Body of pancreas (tissue), 4 donors: ENCODE measurements at regions not wholly inside any gene's neighbourhood (a gene's known extent, or its start where the extent isn't known, plus 50 kb on each side); places are given as distances from the start of the nearest gene placed in this dataset.
A peak's percentile ranks its signal among the peaks of the same experiment; 100 is the strongest.

Experiments
- ATAC-seq: fragments of 150-250 bp; one replicate; pipeline ENCODE4 v1.9.1; 2016
- DNase-seq, 4 donors: peaks; one replicate each; pipeline ENCODE4 v3.0.0-alpha.2; 2019
- H3K27ac ChIP-seq, 4 donors: fragments of 200-600 bp; sonication (generic); 1 replicate in 3 of 4; 2 replicates in 1 of 4; pipeline versions ENCODE4 v1.5.1 to v1.6.1; 2016 to 2019; ENCODE audit warnings: mild to moderate bottlenecking in 1 of 4, mixed read lengths in 1 of 4, moderate library complexity in 1 of 4
- H3K27me3 ChIP-seq, 2 donors: fragments of 200-600 bp; sonication (generic); one replicate each; pipeline ENCODE4 v1.6.0; 2016; ENCODE audit warnings: mild to moderate bottlenecking in 1 of 2
- H3K36me3 ChIP-seq, 2 donors: fragments of 200-600 bp; sonication (generic); replicated peaks in 1 of 2; 2 replicates each; pipeline ENCODE4 v1.5.1; 2016; ENCODE audit warnings: low read depth in 2 of 2; ENCODE audit not compliant: insufficient read depth in 1 of 2
- H3K4me1 ChIP-seq: fragments of 200-600 bp; sonication (generic); one replicate; pipeline ENCODE4 v1.6.0; 2016
- H3K4me3 ChIP-seq, 2 donors: fragments of 200-600 bp; sonication (generic); 1 replicate in 1 of 2; 2 replicates in 1 of 2; pipeline ENCODE4 v1.5.1; 2016 to 2019
- H3K9me3 ChIP-seq, 3 donors: fragments of 200-600 bp; sonication (generic); 1 replicate in 2 of 3; 2 replicates in 1 of 3; pipeline ENCODE4 v1.5.1; 2016
- POLR2A ChIP-seq, 3 donors: fragments of 450-650 bp; IDR thresholded peaks; one replicate each; pipeline ENCODE4 v1.6.1; 2016; ENCODE audit warnings: antibody characterized with exemption in 3 of 3, mild to moderate bottlenecking in 2 of 3
- WGBS, 2 donors: methylation state at CpG; one replicate each; pipeline ENCODE4 v1.1.5; 2017; 5-methylcytosine and 5-hydroxymethylcytosine counted together
- intact Hi-C: fragments of 100-400 bp; cut with DNase I; formaldehyde crosslinking; loops from one replicate; pipeline ENCODE4 v1.15.1; 2023
- TF ChIP-seq, protein P1 (sequence below), 7 experiments: fragments of 450-650 bp in 4 of 7; fragments of 200-600 bp in 3 of 7; sonication (generic) in 3 of 7; IDR thresholded peaks; one replicate each; pipeline ENCODE4 v1.5.1; 2016 to 2019; ENCODE audit warnings: antibody characterized with exemption in 7 of 7

DNA sequence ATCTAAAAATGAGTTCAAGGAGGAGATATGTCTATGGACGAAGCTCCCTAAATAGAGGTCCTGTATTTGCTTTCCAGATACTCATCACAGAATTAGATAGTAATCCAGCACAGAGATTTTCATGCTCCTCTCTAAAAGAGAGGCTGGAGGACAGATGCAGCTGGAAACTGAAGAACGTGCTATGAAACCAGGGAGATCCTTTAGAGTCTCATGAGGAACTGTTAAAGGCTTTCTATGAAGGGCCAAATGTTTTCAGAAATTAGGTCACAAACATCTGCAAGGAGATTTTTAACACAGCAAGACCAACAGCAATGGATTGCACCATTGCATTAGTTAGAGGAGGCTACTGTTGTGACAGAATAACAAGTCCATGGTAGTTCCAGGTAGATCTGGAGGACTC is 95.6 kb upstream of the ARHGAP20 start:
- H3K27me3 ChIP-seq = no peaks in the 10 kb centered on the region
- TF ChIP-seq, protein P1, sequence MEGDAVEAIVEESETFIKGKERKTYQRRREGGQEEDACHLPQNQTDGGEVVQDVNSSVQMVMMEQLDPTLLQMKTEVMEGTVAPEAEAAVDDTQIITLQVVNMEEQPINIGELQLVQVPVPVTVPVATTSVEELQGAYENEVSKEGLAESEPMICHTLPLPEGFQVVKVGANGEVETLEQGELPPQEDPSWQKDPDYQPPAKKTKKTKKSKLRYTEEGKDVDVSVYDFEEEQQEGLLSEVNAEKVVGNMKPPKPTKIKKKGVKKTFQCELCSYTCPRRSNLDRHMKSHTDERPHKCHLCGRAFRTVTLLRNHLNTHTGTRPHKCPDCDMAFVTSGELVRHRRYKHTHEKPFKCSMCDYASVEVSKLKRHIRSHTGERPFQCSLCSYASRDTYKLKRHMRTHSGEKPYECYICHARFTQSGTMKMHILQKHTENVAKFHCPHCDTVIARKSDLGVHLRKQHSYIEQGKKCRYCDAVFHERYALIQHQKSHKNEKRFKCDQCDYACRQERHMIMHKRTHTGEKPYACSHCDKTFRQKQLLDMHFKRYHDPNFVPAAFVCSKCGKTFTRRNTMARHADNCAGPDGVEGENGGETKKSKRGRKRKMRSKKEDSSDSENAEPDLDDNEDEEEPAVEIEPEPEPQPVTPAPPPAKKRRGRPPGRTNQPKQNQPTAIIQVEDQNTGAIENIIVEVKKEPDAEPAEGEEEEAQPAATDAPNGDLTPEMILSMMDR (IDR thresholded peaks at IDR 0.05) = no peak
- WGBS, 2 donors = 55 to 71% methylated on average over 2 of the region's 2 CpGs
- no peaks in the 10 kb centered on the region for H3K9me3 ChIP-seq
- H3K4me3 ChIP-seq = no peak overlapping the region
- H3K4me1 ChIP-seq = no peaks in the 10 kb centered on the region
- no peak for DNase-seq
- no peak overlapping the region for H3K27ac ChIP-seq
- ATAC-seq = no peak
- intact Hi-C loops = no loop called here
- no peaks in the 10 kb centered on the region for H3K36me3 ChIP-seq

DNA sequence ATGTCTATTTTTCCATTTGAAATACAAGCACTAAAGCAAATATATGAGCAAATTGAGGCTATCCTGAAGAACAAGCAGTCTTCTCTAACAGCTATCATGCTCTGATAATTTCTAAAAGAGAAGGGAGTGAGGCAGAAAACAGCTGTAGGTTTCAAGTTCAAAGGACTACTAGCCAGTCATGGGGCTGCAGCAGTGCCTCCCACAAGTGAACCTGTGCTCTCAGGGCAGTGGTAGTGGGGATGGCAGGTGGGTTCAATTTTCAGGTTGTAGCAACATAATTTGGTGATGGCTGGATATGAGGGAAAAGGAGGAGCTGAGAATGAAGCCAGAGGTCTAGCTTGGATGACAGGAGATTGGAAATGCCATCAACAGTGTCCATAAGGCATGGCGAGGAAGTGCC is 93.5 kb upstream of the ARHGAP20 start:
- no peaks in the 10 kb centered on the region for H3K36me3 ChIP-seq
- no peak for DNase-seq

GRCh38 chr11:110802162-110802561 is 89.9 kb upstream of the ARHGAP20 start:
- Histone ChIP-seq H3K27ac (no peak overlapping the region), H3K4me1 (no peaks in the 10 kb centered on the region), H3K27me3 (no peaks in the 10 kb centered on the region), H3K36me3 (no peaks in the 10 kb centered on the region), H3K4me3 (no peak overlapping the region), H3K9me3 (no peaks in the 10 kb centered on the region)
- TF ChIP-seq POLR2A (IDR thresholded peaks at IDR 0.05) = no peak
- TF ChIP-seq, protein P1 (IDR thresholded peaks at IDR 0.05) = no peak
- ATAC-seq = no peak
- 63 to 72% methylated on average over 2 of the region's 2 CpGs for WGBS, 2 donors
- intact Hi-C loops = no loop called here
- DNase-seq = no peak

More for the DNA sequence above, 93.5 kb upstream of the ARHGAP20 start:
- H3K27ac ChIP-seq = no peak overlapping the region
- intact Hi-C loops = no loop called here
- no peak overlapping the region for H3K4me3 ChIP-seq
- ATAC-seq = no peak
- TF ChIP-seq, protein P1 (IDR thresholded peaks at IDR 0.05) = no peak
- TF ChIP-seq POLR2A (IDR thresholded peaks at IDR 0.05) = no peak
- H3K9me3 ChIP-seq = no peaks in the 10 kb centered on the region
- 72 to 75% methylated on average over 1 of the region's 1 CpG for WGBS, 2 donors
- no peaks in the 10 kb centered on the region for H3K27me3 ChIP-seq
- no peaks in the 10 kb centered on the region for H3K4me1 ChIP-seq

DNA sequence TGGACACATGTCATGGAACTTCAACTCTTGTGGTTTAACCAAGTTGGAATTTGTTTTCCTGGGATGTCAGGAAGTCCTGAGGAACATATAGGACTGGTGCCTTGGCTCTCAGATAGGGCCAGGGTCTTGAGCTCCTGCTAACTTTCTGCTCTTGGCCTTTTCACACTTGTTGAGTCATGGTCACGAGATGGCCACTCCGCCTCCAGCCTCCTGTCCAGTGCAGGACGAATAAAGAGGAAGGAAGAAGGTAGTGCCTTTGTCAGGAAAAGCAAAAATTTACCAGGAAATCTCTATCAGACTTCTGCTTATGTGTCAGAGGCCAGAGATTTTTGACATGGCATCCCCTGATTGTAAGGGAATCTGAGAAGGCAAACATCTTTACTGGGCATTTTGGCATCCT is 89.1 kb upstream of the ARHGAP20 start:
- 63 to 66% methylated on average over 3 of the region's 3 CpGs for WGBS, 2 donors
- no peaks in the 10 kb centered on the region for H3K36me3 ChIP-seq
- H3K4me1 ChIP-seq = no peaks in the 10 kb centered on the region
- H3K4me3 ChIP-seq = no peak overlapping the region
- DNase-seq (peak in 1 of 4 donors; percentile 25), ATAC-seq (no peak)
- no peak overlapping the region for H3K27ac ChIP-seq
- no peaks in the 10 kb centered on the region for H3K9me3 ChIP-seq
- TF ChIP-seq POLR2A (IDR thresholded peaks at IDR 0.05) = no peak
- TF ChIP-seq, protein P1 (IDR thresholded peaks at IDR 0.05) = no peak
- intact Hi-C loops = no loop called here
- no peaks in the 10 kb centered on the region for H3K27me3 ChIP-seq

DNA sequence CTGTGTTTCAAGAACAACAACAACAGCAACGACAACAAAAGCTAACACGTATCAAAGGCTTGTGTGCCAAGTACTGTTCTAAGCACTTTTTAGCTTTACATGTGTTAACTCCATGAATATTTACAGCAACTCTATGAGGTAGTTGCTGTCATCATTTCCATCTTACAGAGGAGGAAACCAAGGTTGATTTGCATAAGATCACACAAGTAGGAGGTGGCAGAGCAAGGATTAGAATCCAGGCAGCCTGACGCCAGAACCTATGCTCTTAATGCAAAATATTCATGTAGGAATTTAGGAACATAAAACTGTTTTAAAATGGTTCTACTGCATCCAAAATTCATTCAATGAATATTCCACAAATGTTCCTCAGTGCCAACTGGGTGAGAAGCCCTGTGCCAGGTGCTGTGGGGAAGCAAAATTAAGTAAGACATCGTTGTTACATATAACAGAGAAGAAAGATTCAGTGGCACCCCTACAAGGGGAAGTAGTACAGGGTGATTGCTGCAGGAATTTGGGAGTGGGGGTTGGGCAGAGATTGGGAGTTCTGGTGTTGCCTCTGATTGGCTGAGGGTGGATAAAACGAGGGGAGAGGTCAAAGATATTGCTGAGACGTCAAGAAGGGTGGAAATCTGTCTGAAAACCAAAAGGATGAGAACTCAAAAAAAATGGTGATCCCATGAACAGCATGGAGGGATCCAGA is 86.1 kb upstream of the ARHGAP20 start:
- Histone ChIP-seq H3K4me1 (no peaks in the 10 kb centered on the region), H3K9me3 (no peaks in the 10 kb centered on the region), H3K27me3 (no peaks in the 10 kb centered on the region), H3K4me3 (no peak overlapping the region), H3K36me3 (no peaks in the 10 kb centered on the region), H3K27ac (no peak overlapping the region)
- TF ChIP-seq, protein P1 (IDR thresholded peaks at IDR 0.05) = no peak
- no peak for TF ChIP-seq POLR2A (IDR thresholded peaks at IDR 0.05)
- intact Hi-C loops = no loop called here
- peak in 1 of 4 donors; percentile 6 for DNase-seq
- no peak for ATAC-seq
- WGBS, 2 donors = 41 to 43% methylated on average over 6 of the region's 6 CpGs
